GM21576 (cell line): ENCODE measurements at regions not wholly inside any gene's neighbourhood (a gene's known extent, or its start where the extent isn't known, plus 50 kb on each side); places are given as distances from the start of the nearest gene placed in this dataset.

Experiments used
- ATAC-seq: cut with Tn5 transposase; IDR thresholded peaks from one replicate; pipeline ENCODE4 v1.9.1; 2021; ENCODE audit warnings: mild to moderate bottlenecking, moderate library complexity; ENCODE audit not compliant: unreplicated experiment

DNA sequence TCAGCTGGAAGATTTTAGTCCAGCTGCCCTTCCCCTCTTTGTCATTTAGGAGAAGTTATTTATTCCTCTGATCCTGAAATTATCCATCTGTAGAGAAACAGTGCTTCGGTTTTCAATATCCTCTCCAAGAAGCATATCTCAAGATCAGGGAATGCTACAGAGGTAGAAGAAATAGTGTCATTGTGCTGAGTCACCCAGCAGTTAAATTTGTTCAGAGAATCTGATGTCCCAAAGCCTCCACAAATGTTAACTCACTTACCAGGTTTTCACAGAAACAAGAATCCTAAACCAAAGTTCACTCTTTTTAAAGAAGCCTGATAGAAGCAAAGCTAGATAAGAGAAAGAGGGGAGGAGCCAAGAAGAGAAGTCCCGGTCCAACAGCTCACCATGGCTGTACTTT lies 480.7 kb upstream of the GYPC start:
- ATAC-seq: no peak

DNA sequence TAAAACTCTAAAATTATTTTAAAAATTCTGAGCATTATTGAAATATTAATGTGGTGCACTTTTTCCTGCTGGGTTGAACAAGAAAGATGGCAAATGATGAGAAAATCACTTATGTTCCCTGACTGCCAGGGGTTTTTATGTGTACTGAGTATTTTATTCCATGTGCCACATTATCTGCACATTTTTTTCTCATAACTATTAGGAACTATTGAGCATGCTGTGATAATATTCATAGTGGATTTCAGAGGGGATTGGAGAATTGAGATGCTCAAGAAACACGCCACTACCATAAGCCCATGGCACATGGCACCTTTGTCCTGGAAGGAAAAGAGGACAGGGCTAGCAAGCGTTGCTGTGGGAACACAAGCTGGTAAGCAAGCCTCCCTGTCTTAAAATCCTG lies 478.5 kb upstream of the GYPC start:
- no peak for ATAC-seq

DNA sequence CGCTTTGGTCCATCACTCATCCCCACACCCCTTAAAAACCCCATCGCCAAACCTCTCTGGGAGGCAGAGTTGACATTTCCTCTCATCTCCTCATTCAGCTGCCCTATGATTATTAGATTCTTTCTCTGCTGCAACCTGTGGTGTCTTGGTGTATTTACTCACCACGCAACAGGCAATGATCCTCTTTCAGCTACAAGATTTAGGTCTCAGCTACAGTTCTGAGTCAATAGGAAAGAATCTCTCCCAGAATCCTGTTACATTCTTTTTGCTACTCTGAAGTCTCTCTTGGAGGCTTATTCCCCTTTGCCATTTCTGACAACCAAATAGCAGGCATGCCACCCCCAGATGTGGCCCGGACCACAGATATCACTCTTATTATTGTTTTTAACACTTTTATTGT lies 468.3 kb upstream of the GYPC start:
- no peak for ATAC-seq

DNA sequence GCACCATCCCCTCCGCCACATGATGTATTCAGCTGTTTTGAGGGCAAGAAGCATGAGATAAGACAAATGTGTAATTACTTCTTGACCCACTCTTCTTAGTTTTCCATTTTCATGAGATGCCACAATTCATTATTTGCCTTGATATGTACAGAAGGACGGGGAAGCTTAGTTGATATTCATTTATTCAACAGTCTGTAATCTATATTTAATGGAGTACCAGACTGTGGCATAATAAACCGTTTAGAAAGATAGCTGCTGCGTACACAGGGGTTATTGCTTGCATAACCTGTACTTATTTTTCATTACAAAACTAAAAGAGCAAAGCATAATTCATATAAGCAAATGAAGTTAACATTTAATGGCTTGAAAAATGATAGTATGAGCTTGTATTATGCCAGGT lies 466.4 kb upstream of the GYPC start:
- ATAC-seq: no peak

DNA sequence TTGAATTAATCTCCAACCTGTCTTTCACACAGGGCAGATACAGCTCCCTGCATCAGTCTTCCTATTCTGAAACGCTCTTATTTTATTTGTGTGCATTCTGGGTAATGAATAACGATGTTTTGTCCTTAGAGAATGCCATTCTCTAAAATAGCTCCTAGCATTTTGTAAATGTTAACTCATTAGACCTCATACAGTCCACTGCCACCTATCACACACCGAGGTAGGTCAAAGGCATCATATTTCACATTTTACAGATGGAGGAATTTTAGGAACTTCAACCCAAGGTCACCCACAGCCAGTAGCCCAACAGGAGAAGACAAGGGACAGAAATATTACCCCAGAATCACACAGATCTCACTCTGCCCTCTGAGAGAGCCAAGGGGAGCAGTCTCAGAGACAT lies 455.4 kb upstream of the GYPC start:
- ATAC-seq: no peak

DNA sequence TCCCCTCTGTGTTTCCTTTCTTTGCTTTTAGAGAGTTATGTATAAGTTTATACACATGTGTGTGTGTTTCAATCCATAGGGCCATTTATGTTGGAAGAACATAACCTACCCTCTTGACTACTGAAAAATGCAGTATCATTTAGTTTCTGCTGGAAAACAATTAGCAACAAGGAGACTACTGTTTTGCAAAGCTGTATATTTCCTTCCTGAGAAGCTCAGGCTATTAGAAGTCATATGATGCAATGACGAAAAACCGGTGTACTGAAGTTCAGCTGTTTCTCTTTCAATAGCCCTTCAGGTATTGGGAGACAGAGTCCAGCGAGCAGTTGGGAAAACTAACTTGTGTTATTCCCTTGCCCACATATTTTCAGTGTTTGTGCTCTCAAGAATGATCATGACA lies 447.7 kb upstream of the GYPC start:
- no peak for ATAC-seq

DNA sequence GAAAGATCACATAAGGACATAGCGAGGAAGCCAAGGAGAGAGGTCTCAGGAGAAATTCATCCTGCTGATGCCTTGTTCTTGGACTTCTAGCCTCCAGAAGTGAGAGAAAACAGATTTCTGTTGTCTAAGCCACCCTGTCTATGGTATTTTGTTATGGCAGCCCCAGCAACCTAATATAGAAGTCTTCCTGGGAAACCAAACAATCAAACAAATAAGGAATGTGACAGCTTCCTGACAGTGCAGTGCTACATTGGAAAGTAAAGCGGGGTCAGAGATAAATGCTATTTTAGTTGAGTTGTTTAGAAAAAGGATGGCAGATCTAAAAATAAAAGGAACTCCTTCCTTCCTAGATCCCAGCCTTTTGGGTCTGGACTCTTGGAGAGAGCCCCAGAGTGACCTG lies 443.2 kb upstream of the GYPC start:
- ATAC-seq: no peak

DNA sequence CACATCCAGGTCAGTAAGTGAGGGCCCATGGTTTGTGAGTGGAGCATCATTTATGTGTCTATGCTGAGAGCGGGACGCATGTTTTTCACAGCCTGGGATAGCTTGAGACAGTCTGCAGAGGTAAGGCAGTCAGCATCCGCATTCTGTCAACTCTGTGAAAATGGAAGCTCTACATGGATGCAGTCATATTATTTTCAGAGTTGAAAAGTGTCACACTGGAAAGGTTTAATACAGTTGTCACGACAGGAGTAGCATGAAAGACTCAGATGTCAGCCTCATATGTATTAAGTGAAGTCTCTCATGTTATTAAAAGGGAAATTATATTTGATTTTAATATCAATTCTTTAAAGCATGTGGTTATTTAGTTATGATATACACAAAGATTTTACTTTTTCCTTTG lies 436.9 kb upstream of the GYPC start:
- no peak for ATAC-seq

DNA sequence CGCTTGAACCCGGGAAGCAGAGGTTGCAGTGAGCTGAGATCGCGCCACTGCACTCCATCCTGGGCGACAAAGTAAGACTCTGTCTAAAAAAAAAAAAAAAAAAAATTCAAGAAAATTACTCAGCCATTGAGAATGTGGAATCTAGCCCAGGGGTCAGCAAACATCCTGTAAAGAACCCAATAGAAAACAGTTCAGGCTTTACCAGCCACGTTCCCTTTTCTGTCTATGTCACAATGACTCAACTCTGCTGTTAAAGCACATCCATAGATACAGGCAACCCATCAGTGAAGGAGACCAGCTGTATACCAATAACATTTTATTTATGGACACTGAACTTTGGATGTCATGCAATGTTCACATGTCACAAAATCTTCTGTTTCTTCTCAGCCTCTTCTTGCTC lies 435.6 kb upstream of the GYPC start:
- no peak for ATAC-seq

DNA sequence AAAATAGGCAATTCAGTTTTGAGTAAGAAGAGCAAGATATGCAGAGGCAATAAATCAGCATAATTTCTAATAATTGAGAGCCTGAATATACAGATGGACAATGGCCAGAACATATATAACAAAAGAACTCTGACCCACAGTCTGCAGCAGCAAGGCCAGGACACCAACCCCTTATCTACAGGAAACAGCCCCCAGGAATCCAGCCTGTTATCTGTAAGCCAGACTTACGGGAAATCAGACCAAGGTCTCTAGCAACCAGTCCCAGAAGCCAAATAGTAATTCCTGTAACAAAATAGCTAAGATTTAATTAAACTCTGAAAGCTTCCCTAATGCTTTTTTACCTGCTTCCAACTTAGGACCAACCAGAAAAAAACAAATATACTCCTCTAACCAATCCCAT lies 434.5 kb upstream of the GYPC start:
- ATAC-seq: no peak

DNA sequence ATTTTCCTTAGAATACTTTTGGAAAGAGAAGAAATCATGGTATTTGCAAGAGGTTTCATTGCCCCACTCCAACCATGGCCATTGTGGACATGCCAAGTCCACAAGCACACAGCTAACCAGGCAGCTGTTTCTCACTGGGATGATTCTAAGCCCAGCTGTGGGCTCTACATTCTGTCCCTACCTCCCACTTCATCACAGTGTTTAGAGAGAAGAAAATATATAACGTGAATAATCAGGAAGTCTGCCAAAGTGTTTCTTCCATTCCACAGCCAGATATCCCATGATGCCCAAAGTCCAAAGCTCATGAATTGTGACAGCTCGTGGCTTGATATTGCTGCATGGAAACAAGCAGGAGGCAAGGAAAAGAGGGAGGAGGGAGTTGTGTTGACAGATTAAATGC lies 433.7 kb upstream of the GYPC start:
- ATAC-seq: no peak

DNA sequence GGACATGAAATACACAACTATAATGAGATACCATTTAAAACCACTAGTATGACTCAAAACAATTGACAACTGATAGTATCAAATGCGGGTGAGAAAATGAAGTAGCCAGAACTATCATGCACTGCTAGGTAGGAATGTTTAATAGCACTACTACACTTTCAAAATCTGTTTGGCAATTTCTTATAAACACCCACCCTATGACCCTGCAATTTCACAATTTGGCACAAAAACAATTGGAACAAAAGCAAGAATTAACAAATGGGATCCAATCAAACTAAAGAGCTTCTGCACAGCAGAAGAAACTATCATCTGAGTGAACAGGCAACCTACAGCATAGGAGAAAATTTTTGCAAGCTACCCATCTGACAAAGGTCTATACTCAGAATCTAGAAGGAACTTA lies 431.2 kb upstream of the GYPC start:
- no peak for ATAC-seq

DNA sequence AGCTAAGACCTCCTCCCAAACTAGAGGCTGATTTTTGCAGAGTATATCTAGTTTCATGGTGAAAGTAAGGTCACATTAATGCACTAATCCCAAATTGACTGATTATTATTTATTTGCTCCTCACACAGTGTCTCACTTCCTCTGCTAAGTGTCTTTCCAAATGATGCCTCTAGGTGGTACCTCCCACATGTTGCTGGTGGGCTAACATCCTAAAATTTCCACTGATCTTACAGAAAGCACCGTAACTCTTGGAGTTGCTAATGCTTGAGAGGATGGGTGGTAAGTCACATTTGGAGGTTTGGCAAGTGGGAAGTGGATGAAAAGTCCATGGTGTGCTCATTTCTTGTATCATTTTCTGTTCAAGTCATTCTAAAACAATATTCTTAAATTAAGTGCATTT lies 428.7 kb upstream of the GYPC start:
- ATAC-seq: no peak

DNA sequence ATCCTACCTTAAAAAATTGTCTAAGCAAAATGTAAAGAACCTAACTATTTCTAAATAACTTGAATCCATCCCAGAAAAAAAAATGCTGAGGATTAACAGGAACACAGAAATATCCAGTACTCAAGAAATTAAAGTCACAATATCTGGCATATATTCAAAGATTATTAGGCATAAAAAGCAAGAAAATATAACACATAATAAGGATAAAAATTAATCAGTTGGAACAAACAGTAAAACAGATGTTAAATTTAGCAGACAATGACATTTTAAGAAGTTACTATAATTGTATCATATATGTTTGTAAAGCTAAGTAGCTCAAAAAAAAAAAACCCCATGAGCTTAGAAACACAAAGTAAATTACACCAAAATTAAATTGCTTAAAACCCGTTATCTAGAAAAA lies 427.4 kb upstream of the GYPC start:
- ATAC-seq: no peak

DNA sequence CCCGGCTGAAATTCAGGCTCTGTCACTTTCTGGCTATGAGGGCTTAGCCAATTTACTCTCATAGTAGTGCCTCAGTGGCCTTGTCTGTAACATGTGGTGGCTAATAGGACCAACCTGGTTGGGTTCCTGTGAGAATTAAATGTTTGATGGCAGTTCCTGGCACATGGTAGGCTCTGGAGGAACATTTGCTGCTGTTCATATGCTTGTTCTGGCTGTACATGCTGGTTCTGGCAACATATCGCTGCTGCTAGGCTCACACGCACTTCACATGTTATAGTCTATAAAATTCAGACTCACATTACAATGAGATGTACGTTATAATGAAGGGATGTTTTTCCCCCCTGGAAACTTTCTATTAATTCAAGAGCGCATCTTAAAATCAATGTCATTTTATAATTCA lies 417.7 kb upstream of the GYPC start:
- ATAC-seq: no peak

DNA sequence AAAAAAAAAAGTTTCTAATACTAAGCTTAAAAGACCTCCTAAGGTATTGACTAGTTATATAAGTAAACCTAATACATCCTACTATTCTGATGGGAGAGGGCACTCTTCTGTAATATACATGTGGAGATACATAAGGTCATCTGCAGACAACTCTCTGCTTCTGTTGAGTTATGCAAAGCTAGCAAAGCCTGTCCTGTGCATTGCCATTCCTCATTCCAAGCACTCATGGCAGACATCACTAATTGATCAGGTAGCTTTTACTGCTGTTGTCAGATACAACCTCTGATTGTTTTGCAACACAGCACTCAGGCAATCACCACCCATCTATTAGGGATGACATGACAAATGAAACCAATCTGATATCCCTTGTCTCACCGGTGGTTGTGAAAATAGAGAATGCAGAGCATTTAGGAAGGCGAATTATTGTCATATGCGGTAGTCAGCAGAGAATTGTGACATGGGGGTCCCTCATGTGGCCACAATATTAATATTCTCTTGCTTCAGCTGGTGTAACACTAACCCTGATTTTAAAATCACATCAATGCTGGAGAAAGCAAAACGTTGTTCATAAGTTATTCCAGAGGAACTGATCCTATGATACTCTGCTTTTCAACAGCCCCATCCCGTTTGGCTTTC lies 416.5 kb upstream of the GYPC start:
- no peak for ATAC-seq

DNA sequence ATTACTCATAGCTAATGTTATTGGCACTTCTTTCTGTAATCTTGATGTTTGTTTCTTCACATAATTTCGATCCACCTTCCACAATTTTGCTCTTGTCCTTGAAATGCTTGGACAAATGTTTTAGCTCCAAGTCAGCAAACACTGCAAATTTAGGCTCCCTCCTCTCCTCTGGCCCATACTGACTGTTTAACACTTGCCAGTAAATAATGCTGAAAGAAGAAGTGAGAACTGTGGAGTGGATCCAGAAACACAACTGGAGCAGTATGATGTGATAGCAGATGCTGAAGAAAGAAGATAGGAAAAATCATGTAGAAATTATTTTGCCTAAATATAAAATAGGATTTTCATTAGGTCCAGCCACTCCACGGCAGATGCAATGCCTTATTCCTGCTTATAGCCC lies 415.0 kb upstream of the GYPC start:
- ATAC-seq: no peak

DNA sequence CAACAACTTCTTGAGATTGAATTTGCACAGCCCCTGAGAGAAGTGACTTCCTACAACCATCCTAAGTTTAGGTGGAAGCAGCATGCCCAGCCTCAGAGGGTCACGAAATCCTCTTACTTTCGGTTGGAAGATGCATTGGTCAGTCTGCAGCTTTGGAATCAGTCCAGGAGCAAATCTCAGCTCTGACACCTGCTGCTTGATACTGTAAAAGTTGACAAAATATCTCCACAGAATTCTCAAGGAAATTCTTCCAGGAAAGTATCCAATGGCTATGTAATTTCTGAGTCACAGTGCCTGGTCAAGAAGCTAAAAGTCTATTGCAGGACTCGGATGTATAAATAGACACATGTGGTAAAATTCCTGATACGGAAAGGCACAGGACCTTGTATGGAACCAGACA lies 414.5 kb upstream of the GYPC start:
- no peak for ATAC-seq

DNA sequence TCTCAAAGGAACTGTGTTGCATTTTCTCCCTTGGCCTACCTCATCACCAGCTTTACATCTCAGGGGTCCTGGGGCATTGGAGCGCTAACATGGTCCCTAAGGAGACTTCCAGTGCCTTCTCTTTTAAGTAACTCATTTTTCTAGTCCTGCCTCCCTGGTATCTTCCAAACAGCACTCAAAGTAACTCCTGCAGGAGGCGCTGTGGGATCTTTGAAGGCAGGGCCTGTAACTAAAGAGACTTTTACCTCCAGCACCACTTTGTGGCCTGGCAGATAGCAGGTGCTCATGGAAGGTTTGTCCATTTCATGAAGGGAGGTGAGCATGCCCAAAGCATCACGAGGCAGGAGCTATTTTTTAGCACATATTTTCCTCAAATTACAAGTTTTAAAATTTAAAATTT lies 411.0 kb upstream of the GYPC start:
- no peak for ATAC-seq

DNA sequence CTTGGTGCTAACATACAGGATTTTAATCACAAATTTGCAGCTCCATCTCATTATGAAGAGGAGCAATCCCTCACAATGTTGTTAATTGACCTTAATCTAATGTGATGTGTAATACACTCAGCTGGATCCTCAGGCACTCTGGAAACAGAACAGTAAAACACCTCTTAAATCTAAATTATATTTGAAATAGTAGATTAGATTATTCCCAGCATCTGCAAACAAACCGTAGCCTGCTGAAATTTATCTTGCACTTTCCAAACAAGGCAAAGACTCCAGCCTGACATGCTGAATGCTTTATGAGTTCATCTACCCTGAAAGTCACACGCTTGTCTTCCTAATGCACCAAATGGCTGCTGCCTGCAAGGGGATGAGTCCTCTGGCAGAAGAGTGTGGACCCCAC lies 402.3 kb upstream of the GYPC start:
- ATAC-seq: no peak

DNA sequence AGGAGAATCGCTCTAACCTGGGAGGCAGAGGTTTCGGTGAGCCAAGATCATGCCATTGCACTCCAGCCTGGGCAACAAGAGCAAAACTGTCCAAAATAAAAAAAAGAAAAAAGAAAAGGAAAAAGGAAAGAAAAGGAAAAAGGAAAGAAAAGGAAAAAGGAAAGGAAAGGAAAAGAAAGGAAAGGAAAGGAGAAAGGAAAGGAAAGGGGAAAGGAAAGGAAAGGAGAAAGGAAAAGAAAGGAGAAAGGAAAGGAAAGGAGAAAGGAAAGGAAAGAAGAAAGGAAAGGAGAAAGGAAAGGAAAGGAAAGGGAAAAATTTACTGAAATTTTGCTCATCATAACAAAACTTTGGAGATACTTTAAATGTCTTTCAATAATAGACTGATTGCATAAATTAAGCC lies 391.3 kb upstream of the GYPC start:
- no peak for ATAC-seq

DNA sequence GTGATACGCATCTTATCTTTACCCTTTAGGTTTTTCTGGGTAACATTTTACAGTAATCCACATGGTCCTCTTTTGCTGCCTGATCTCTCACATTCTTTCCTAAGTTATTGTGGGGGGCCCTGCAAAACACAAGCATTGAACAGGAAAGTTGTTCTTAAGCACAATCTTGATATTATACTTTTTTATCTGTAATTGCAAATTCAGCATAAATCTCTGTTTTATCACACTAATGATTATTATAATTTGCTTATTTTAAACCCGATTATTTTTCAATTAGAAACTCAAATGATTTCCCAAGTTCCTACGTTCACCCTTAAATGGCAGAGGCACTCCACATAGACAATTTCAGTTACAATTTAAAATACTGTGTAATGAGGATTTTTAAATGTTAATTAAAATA lies 386.0 kb upstream of the GYPC start:
- no peak for ATAC-seq

DNA sequence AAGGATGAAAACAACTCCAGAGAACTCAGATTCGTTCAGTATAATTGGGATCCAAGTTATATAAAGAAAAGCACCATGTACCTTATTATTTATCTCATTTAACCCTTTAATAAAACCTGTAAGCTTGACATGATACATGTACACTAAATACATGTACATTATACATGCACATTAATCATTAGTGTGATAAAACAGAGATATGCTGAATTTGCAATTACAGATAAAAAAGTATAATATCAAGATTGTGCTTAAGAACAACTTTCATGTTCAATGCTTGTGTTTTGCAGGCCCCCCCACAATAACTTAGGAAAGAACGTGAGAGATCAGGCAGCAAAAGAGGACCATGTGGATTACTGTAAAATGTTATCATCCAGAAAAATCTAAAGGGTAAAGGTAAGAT lies 385.4 kb upstream of the GYPC start:
- ATAC-seq: no peak

DNA sequence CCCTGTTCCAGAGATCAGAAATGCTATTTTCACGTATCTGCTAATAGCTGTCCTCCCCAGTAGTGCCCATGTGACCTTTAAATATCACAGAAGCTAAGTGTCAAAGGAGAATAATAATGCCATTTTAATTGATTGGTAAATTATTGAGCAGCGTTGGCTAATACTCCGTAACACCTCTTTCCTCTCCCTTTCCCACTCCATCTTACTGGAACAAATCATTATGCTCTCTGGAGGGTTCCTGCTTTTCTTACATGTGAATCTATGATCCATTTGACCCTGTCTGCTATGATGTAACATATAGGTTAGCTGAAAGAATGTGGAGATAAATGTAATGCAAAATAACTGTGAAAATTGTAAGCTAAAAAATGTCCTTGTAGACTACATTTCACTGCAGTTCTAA lies 383.6 kb upstream of the GYPC start:
- ATAC-seq: no peak
